Stimulated activated CD4-positive, alpha-beta T cell treated with anti-CD3 and anti-CD28 coated beads, Interleukin-1b, Interleukin-23, amount 100 ng/mL, for 24 hours (primary cell): ENCODE measurements at regions not wholly inside any gene's neighbourhood (a gene's known extent, or its start where the extent isn't known, plus 50 kb on each side); places are given as distances from the start of the nearest gene placed in this dataset.

Experiments
- DNase-seq, 4 experiments: peaks; one replicate each; pipeline ENCODE4 v3.0.0-alpha.2; 2020; ENCODE audit warnings: low read depth in 4 of 4, low spot score in 1 of 4

DNA sequence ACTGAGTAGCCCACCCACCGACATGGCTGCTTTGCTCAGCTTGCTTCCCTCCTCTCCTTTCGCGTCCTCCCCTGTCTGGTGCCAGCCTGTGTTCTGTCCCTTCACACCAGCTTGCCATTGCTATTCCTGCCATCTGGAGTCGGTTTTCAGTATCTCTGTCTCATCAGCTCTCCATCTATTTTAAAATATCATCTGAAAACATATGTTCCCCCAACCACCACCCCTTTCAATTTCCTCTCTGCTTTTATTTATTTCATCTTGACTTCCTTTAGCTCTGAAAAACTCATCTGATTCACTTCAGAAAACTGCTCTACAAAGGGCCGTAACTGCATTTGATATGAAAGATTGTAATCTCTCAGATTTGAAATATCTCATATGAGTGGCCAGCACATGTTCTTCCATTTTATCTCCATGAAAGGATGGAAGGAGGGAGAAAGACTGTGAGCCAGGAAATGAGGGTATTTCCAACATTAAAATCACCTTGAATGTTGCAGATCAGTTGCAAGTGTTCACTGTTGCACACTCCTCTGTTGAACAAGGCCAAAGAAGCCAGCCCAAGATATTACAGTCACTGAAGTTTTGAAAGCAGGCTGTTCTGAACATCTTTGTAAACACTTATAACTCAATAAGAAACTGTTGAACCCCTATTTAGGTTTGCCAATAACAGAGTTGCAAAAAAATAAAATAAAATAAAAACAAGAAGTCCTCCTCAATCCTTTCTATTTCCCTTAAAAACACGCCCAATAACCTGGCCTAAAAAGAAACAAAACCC lies 202.4 kb upstream of the NEBL start:
- DNase-seq: no peak

DNA sequence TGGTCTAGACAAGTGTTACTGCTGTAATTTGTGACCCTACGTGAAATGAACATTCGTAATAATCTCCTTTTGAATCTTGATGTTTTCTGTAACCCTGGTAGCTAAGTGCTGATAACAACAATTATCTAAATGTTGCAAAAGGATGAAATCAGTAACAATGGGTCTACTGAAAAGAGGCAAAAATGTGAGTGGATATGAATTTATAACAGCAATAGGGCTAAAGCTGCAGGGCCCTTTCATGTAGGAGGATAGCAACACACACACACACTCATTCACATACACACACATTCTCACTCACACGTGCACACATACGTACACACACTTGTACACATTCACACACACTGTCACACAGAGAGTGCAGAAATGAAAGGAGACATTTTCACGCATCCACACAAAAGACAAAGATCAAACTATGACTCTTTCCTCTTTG lies 200.8 kb upstream of the NEBL start:
- no peak for DNase-seq

- no peak for DNase-seq
Measured at GRCh38 chr10:21095494-21096055, 198.5 kb upstream of the NEBL start.

- no peak for DNase-seq
Measured at GRCh38 chr10:21095073-21095472, 198.0 kb upstream of the NEBL start.

GRCh38 chr10:21092683-21093524 lies 195.8 kb upstream of the NEBL start:
- DNase-seq: no peak

DNA sequence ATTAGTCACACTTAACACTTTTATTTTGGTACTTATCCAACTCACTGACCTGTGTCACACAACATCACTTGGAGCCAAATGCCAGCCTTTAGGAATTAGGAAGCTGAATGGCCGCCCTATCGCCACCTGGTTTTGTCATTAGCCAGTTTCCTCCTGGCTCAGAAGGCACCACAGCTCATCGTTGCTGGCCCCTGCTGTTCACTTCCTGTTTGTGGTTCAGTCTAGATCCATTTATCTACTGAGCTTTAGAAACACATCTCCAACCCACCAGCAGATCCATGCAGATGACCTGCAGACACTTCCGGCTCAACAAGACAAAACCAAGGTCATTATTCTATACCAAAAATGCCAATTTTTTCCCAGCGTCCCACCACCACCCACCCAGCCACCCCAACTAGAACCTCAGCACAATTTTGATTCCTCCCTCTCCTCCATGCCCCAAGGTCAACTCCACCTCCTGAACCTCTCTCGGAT lies 193.5 kb upstream of the NEBL start:
- no peak for DNase-seq

- DNase-seq: no peak
Measured at GRCh38 chr10:21087476-21087875, 190.4 kb upstream of the NEBL start.

- DNase-seq: no peak
Measured at GRCh38 chr10:21084700-21085099, 187.6 kb upstream of the NEBL start.

GRCh38 chr10:21083861-21084260 lies 186.8 kb upstream of the NEBL start:
- DNase-seq: no peak

GRCh38 chr10:21082206-21082605 lies 185.1 kb upstream of the NEBL start:
- no peak for DNase-seq

GRCh38 chr10:21080261-21080660 lies 183.2 kb upstream of the NEBL start:
- DNase-seq: no peak

GRCh38 chr10:21079330-21079658 lies 182.2 kb upstream of the NEBL start:
- no peak for DNase-seq

GRCh38 chr10:21078410-21079329 lies 181.6 kb upstream of the NEBL start:
- peak in 1 of 4 experiments; percentile 2 for DNase-seq

- DNase-seq: no peak
Measured at GRCh38 chr10:21077681-21078080, 180.6 kb upstream of the NEBL start.

GRCh38 chr10:21076381-21076780 lies 179.3 kb upstream of the NEBL start:
- DNase-seq: no peak

GRCh38 chr10:21075880-21076279 lies 178.8 kb upstream of the NEBL start:
- no peak for DNase-seq

- DNase-seq: no peak
Measured at GRCh38 chr10:21071001-21071673, 174.0 kb upstream of the NEBL start.

DNA sequence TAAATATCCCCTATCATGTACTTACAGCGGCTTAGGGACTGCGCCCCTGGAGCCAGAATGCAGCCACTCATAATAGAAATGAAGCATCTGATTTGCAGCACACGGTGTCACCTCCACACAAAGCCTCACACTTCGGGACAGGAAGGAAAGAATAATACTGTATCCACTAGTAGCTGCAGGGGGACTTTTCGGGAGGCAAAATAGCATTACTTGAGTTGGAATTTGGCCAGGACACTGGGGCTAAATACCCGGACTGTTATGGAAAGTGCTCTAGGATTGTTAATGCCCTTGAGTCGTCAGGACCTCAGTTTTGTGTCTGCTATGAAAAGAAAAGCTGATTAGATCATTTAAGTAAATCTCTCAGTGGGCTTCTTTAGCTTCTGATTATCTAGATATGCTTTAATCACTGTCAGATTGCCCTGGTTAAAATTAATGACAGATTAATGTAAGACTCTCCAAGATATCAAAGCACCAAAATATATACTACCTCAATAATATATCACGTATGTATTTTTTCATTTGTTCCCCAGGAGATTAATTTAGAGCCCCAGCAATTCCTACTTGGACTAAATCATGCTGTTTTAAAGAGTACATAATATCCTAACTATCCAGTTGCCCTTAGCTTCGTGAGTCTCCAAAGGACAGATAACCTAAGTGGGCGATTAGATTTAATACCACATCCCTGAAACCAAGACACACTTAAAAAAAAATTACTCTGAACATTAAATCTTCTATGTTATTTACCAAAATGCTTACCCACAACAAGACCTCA lies 173.0 kb upstream of the NEBL start:
- DNase-seq: no peak

- DNase-seq: no peak
Measured at GRCh38 chr10:21069278-21069677, 172.2 kb upstream of the NEBL start.
